ENCODE measurements at regions not wholly inside any gene's neighbourhood (a gene's known extent, or its start where the extent isn't known, plus 50 kb on each side); places are given as distances from the start of the nearest gene placed in this dataset.
"Not testable (repeated sequence)": the region's sequence is repeated elsewhere in the genome, so short reads cannot be mapped to it uniquely, and the experiment has no call there.

DNA sequence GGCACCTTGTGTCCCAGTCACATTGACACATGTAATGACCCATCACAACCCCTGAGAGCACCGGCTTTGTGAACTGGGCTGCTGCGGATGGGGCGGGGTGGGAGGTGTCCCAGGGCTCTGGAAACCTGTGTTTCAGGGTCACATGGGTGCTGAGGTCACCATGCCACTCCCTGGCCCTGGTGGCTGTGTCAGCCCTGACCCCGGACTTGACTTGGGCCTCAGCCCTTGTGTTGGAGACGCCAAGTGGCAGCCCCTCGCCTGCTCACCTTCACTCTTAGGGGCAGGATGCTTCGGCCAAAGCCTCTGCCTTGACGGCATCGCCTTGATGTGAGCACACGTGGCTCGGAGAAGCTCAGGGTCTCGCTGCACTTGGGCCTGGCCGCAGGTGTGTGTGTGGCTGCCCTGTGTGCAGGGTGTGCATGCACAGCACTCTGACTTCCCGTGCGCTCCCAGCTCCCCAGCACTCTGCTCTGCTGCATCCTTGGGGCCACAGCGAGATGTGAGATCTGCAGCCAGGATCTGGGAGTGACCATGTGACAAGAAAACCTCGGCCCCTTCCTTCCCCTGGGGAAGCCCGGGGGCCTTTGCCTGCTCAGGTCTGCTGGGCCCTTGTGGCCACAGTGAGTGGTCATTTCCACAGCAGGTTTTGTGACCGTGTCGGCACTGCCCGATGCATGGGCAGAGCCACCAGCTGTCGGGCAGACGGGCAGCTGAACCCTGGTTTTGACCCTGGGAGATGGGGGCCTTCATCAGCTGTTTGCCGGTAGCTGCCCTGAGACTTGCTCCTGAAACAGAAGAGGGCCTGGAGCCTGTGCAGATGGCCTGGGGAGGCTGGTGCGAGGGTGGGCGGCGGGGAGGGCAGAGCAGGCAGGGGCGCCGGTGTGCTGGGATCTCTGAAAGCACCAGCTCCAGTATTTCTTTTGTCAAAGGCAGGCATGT is 167.4 kb downstream of the KIF26A start:
- TF ChIP-seq, protein P1, sequence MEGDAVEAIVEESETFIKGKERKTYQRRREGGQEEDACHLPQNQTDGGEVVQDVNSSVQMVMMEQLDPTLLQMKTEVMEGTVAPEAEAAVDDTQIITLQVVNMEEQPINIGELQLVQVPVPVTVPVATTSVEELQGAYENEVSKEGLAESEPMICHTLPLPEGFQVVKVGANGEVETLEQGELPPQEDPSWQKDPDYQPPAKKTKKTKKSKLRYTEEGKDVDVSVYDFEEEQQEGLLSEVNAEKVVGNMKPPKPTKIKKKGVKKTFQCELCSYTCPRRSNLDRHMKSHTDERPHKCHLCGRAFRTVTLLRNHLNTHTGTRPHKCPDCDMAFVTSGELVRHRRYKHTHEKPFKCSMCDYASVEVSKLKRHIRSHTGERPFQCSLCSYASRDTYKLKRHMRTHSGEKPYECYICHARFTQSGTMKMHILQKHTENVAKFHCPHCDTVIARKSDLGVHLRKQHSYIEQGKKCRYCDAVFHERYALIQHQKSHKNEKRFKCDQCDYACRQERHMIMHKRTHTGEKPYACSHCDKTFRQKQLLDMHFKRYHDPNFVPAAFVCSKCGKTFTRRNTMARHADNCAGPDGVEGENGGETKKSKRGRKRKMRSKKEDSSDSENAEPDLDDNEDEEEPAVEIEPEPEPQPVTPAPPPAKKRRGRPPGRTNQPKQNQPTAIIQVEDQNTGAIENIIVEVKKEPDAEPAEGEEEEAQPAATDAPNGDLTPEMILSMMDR (conservative IDR thresholded peaks at IDR 0.05; ENCODE audit: low read length), result no peak
- DNase-seq (ENCODE audit: low read depth), result no peak
- no peak overlapping the region for H3K4me3 ChIP-seq (ENCODE audit: low read length)

DNA sequence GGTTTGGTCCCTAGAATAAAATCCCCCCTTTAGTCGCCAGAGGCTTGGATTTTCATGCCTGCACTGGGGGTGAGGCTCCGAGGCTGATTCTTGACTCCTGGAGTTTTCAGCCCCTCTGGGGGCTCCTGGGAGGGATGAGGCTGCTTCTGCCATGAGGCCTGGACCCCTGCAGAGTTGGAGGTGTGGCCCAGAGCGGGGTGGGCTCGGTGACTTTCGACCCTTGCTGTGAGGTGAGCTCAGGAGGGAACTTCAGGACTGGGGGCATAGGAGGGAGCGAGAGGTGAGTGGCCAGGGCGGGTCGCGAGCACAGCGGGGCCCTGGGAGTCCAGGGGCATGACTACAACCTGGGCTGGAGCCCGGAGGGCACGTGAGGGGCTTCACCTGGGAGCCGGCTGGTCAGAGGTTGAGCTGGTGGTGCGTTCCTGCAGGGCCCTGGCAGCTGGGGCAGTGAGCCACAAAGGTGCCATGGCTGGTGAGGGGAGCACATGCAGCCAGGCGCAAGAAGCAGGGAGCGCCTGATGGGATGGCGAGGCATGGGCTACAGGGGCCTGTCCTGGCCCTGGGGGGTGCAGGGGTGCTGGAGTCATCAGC is 168.2 kb downstream of the KIF26A start:
- DNase-seq (ENCODE audit: low read depth), result no peak
- no peak overlapping the region for H3K4me3 ChIP-seq (ENCODE audit: low read length)
- TF ChIP-seq, protein P1 (conservative IDR thresholded peaks at IDR 0.05; ENCODE audit: low read length), result no peak

DNA sequence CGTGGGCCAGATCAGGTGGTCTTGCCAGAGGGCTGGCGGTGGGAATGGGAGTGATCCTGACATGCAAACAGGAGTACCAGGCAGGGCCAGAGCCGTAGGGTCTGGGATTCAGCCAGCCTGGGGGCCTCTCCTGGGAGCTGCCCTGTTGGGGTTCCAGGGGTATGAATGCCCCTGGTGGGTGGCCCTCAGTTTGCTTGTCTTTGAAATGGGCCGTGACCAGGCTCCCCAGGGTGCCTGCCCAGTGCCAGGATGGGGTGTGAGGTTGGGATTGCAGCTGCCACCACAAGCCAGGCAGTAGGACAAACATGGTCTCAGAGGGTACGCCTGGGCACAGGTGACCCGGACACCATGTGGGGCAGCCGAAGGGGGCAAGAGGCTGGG is 168.8 kb downstream of the KIF26A start:
- TF ChIP-seq, protein P1 (conservative IDR thresholded peaks at IDR 0.05; ENCODE audit: low read length), result no peak
- no peak for DNase-seq (ENCODE audit: low read depth)
- H3K4me3 ChIP-seq (ENCODE audit: low read length), result no peak overlapping the region

DNA sequence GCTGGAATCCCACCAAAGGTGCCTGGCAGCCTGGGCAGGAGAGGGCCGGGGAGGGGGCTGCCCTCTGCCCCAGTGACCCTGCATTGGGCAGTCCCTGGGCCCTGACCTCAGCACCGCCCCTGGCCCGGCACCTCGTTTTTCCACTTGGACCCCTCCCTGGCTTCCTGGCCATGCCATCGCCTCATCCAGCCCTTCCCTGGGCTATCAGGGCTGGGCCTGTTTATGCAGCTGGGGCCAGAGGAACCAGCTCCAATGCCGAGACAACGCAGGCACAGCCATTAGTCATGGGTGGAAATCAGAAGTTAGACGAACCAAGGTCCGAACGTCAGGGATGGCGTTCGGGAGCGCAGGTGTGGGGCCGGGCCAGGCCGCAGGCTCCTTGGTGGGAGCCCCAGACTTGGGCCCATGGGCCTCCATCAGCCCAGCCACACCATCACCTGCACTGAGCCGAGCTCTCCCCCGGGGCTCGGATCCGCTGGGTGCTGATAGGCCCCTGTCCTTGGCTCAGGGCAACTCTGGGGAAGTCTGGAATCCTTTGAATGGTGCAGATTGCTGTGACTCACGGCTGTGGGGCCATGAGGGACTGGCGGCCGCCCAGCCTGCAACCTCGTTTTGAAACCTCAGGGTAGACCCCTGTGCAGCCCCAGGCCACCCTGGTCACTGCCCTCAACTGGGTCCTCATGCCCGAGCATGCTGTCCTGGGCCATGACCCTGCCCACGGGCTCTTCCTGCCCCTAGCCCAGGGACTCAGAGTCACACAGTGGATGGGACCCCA is 169.4 kb downstream of the KIF26A start:
- H3K4me3 ChIP-seq (ENCODE audit: low read length), result no peak overlapping the region
- DNase-seq (ENCODE audit: low read depth), result no peak
- TF ChIP-seq, protein P1 (conservative IDR thresholded peaks at IDR 0.05; ENCODE audit: low read length), result no peak

DNA sequence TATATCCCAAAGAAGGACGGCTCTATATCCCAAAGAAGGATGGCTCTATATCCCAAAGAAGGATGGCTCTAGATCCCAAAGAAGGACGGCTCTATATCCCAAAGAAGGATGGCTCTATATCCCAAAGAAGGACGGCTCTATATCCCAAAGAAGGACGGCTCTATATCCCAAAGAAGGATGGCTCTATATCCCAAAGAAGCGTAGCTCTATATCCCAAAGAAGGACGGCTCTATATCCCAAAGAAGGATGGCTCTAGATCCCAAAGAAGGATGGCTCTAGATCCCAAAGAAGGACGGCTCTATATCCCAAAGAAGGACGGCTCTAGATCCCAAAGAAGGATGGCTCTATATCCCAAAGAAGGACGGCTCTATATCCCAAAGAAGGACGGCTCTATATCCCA is 170.1 kb downstream of the KIF26A start:
- DNase-seq (ENCODE audit: low read depth); H3K4me3 ChIP-seq (ENCODE audit: low read length): not testable (repeated sequence)

DNA sequence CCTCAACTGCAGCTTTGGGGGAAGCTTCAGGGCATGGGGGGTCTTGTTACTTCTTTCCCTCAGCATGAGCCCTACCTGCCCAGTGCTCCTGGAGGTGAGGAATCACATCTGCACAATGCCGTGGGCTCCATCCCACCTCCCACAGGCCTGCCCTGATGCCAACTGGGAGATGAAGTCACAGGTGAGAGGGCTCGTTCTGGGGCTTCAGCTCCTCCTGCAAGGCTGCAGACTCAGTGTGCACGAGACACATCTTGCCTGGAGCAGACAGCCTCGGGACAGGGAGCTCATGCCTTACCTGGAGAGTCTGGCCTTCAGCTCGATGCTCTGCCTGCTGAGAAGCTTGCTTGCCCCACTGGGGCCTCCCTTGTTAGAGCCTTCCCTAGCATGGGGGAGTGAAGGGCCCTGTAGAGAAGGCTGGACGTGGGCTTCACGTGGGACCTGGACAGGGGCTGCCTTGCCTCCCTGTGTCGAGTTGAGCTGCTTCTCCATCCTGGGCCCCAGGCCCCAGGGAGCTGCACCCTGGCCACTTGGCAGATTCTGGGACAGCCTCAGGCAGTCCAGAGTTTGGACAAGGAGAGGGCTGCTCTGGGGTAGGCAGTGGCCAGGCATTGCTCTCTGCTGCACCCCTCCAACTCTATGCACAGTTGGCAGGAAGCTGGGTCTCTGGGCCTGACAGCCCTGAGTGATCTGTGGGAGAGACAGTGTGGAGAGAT is 171.4 kb downstream of the KIF26A start:
- H3K4me3 ChIP-seq (ENCODE audit: low read length), result no peak overlapping the region
- DNase-seq (ENCODE audit: low read depth), result no peak
- TF ChIP-seq, protein P1 (conservative IDR thresholded peaks at IDR 0.05; ENCODE audit: low read length), result no peak

DNA sequence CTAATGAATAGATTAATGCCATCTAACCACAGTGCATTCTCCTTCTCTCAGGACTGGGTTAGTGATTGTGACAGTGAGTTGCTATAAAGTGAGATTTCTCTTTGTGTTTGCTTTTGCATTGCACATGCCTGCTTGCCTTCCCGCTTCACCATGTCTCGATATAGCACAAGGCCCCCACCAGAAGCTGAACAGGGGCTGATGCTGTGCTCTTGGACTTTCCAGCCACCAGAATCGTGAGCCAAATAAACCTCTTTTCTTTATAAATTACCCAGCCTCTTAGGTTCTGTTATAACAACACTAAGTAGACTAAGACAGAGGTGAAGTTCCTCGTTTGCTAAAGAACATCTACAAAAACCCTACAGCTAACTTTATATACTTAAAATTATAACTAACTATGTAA is 173.0 kb downstream of the KIF26A start:
- TF ChIP-seq, protein P1 (conservative IDR thresholded peaks at IDR 0.05; ENCODE audit: low read length), result no peak
- no peak overlapping the region for H3K4me3 ChIP-seq (ENCODE audit: low read length)
- DNase-seq (ENCODE audit: low read depth), result no peak

Measured in AG10803 (cell line).